Activated CD4-positive, alpha-beta T cell treated with anti-CD3 and anti-CD28 coated beads, Interleukin-2, amount 50 U/mL, for 16 hours (primary cell): ENCODE measurements at regions not wholly inside any gene's neighbourhood (a gene's known extent, or its start where the extent isn't known, plus 50 kb on each side); places are given as distances from the start of the nearest gene placed in this dataset.
A peak's percentile ranks its signal among the peaks of the same experiment; 100 is the strongest.
"Not testable (repeated sequence)": the region's sequence is repeated elsewhere in the genome, so short reads cannot be mapped to it uniquely, and the experiment has no call there.

Experiments used
- DNase-seq: peaks from one replicate; pipeline ENCODE4 v3.0.0-alpha.2; 2020

- DNase-seq: no peak
Measured at GRCh38 chr14:29392287-29392686, 535.4 kb downstream of the PRKD1 start.

DNA sequence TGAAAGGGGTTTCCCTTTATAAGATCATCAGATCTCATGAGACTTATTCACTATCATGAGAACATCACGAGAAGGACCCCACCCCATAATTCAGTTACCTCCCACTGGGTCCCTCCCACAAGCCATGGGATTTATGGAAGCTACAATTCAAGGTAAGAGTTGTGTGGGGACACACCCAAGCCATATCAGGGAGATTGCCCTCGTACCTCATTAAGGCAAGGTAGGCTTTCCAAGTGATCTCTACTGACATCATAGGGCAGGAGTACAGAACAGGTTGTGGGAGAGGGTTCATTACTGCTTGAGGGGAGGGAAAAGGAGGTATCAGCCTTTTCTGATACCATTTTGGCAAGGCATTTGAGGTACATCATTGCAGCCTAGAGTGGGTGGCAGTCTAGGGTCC lies 524.6 kb downstream of the PRKD1 start:
- no peak for DNase-seq

DNA sequence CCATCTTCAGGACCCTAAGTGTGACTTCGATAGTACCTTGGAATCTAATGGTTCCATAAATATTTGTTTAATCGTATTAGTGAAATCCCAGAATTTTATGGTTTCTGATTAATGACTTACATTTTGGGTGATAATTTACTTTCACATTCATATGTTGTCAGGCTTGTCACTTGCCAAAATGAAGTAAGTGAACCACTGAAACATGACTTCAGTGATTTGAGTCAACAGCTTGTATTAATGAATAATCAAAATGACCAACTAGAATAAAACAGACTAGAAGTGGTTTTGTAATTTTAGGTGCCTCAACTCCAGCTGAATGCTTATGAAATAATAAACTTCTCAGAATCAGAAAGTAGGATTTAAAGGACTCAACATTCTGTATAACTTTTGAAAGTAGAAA lies 517.1 kb downstream of the PRKD1 start:
- DNase-seq: no peak

- DNase-seq: not testable (repeated sequence)
Measured at GRCh38 chr14:29414931-29415330, 512.7 kb downstream of the PRKD1 start.

DNA sequence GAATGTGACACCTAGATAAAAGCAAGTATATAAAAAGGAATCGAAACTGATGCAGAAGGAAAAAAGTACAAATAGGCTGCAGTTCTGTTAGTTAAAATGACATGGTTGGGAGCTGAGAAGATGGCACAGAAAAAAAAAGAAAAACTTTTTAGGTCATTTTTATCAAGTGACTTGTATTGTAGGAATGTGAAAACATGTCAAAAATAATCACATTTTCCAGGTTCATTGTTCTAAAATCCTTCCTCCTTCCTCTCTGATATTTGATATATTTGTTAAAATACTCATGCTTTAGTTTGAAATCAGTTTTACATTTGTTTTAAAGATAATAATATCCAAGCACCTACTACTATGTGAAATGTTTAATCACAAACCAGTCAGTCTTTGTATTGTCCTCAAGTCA lies 507.9 kb downstream of the PRKD1 start:
- DNase-seq: no peak

DNA sequence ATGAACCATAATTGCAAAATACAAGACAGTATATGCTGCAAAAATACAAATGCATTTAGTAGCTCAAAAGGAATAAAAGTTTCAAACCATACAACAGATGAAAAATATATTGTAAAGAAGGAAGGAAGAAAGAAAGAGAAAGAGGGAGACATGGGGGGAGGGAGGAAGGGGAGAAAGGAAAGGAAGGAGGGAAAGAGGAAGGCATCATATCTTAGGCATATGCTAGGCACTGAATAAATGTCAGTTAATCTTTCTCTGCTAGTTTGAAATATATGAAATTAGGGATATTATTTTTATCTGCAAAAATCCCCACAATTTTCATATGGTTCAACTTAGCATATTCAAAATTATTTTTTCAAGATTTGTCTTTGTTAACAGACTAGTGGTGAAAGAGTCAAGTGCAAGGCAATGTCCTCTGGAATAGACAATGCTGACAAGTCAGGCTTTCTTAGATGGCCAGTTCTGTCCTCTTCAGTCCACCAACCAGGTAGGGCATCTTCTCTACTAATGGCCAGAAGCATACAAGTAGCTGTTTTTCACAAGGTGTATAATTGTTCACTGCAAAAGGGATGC lies 506.4 kb downstream of the PRKD1 start:
- DNase-seq: no peak

- DNase-seq: no peak
Measured at GRCh38 chr14:29425705-29426482, 501.8 kb downstream of the PRKD1 start.

DNA sequence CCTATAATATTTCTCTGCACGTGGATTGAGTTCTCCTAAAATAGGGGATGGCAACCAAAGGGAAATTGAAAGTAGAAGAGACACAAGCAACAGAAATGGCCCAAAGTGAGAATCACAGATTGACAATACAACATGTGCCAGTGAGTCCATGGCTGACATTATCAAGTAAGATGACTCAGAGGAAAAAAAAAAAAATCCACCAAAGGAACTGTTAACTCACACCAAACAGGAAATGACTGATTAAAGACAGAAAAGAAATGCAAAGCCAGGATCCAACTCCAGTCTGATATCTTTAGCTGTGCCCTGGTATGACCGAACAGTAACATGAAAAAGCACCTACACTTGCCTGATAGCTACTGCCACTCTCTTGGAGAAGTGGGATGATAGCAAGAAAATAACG lies 485.0 kb downstream of the PRKD1 start:
- DNase-seq: peak; percentile 0

- no peak for DNase-seq
Measured at GRCh38 chr14:29444216-29444615, 483.4 kb downstream of the PRKD1 start.

GRCh38 chr14:29444805-29445204 lies 482.8 kb downstream of the PRKD1 start:
- DNase-seq: no peak

DNA sequence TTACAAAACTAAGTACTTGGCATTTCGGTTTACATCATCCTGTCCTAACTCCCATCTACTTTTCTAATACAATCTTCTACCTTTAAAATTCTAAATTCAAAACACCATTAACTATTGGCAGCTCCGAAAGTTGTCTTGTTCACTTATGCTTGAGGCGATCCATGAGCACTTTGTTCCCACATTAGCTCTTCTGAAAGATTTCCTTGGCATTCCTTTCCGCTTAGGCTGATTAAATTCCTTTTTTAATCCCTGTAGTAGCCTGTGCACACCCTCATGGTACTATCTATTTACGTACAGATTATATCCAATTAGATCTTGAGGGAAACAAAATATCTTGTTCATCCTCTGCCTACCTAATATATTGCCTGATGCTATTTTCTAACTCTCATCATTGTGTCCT lies 480.7 kb downstream of the PRKD1 start:
- no peak for DNase-seq

GRCh38 chr14:29451941-29452340 lies 475.7 kb downstream of the PRKD1 start:
- no peak for DNase-seq

GRCh38 chr14:29453045-29453444 lies 474.6 kb downstream of the PRKD1 start:
- no peak for DNase-seq

DNA sequence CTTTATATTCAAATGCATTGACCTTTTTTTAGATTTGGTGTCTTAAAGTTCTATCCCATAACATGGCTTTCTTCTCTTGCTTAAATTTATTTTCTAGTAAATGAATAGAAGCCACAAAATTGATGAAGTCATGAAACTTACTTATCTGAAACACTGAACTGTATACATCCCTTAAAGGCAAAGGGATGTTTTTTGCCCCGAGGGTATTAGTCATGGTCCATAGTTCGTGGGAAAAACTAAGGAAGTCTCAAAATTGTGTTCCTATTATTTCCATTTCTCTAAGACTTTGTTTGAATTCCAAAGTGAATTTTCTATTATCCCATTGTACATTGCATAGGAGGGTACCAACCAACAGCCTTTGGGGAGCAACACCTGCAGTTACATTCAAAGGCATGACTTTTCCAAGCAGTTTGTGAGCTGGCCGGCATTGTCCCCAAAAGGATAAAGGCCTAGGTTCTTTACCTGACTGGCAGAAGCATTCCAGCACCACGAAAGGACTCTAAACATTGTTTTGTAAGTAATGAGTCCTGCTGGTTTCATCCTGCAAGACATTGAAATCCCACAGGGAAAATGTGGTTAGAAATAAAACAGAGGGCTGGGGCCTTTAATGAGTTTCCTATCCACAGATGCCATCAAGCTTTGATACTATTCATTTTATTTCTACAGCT lies 473.5 kb downstream of the PRKD1 start:
- DNase-seq: no peak

DNA sequence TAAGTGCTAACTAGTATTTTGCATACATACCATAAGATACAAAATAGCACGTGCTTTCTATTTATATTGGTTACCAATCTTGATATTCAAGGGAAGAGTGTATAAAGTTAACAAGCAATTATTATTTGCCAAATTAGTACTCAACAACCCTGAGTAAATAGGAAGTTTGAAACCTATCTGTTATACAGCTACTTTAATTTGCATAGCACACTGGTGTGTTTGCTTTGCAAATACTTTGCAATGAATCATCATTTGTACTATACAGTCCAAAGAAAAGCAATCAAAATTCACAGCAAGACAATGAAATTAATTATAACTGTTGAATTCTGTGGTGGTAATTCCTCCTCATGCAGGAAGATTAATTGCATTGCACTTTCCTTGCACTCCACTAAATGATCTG lies 469.1 kb downstream of the PRKD1 start:
- DNase-seq: no peak

DNA sequence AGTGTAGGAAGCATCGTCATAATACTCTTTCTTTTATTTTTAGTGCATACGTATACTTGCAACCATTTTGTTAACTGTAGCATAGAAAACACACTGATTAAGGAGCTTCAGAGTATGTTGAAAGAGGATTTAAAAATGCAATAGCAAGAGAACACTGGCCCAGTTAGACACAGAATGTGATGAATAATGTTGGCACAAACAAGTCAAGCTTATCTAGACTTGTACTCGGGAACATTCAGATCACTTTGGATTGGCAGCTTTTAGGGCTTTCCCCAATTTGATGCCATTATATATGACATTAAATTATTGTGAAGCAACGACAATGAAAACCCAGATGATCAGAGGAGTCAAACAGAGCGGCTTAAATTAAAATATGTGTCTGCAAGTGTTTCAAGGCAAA lies 468.1 kb downstream of the PRKD1 start:
- no peak for DNase-seq

- no peak for DNase-seq
Measured at GRCh38 chr14:29459969-29460560, 467.6 kb downstream of the PRKD1 start.

- no peak for DNase-seq
Measured at GRCh38 chr14:29461101-29461500, 466.5 kb downstream of the PRKD1 start.

DNA sequence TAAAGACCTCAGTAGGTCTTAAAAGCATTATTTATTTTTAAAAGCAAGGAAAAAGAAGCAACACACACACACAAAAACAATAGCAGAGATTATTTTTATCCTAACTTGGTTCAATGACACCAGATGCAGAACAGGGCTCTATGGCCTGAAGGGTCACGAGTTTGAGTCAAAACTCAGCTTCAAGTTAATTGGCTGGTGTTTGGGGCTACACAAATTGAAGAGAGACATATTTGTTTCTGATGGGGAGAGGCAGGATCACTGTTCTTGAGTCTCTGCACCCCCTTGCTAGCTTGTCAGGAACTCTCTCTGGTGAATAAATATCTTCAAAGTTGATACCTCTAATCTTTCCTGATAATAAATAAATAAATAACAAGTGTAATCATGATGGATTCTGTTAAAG lies 466.1 kb downstream of the PRKD1 start:
- DNase-seq: no peak

DNA sequence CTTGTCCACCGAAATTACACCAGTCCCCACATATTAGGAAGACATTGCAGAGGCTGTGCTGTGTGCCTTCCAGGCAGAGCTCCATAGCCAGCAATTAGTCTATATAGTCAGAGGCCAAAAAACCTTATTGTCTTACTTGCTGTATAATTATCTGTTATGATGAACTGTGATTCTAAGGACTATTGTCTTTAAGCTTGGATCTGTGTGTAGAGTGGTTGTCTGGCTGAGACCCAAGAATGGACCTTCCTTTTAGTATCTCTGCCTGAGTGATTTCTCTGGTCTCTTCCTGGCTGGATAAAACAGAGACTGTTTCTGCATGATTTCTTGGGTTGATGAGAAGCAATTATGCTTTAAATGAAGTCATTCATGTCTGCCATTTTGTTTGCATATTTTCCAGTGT lies 465.3 kb downstream of the PRKD1 start:
- no peak for DNase-seq

- DNase-seq: no peak
Measured at GRCh38 chr14:29462772-29463171, 464.9 kb downstream of the PRKD1 start.

DNA sequence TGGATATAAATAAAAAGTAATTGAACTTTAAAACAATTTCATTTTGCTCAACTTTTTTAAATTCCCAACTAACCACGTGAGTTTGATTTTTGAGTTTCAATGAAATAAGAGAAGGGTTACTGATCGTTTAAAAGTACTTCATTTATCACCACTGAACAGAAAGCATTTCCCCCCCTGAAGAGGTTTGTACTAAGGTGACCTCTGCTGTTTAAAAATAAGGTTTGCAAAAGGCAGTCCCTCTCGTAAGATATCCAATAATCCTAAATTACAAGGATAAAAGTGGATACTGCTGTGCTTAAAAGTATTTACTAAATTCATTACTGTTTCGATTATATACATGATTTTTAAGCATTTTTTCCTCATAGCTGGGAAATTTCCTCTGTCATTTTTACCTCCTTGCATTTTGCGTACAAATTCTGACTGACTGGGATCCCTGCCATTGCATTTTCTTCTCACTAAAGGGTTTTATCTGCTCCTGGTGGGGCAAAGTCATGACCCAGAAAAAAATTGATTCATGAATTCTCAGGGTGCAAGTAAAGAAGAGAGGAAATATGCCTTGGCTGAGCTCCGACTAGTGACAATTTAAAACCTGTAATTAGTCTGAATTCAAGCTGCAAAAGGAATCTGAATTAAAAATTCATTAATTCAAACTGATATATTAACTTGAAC lies 463.8 kb downstream of the PRKD1 start:
- DNase-seq: no peak

GRCh38 chr14:29465095-29465494 lies 462.6 kb downstream of the PRKD1 start:
- DNase-seq: no peak
